ENCODE measurements at regions not wholly inside any gene's neighbourhood (a gene's known extent, or its start where the extent isn't known, plus 50 kb on each side); places are given as distances from the start of the nearest gene placed in this dataset.

DNA sequence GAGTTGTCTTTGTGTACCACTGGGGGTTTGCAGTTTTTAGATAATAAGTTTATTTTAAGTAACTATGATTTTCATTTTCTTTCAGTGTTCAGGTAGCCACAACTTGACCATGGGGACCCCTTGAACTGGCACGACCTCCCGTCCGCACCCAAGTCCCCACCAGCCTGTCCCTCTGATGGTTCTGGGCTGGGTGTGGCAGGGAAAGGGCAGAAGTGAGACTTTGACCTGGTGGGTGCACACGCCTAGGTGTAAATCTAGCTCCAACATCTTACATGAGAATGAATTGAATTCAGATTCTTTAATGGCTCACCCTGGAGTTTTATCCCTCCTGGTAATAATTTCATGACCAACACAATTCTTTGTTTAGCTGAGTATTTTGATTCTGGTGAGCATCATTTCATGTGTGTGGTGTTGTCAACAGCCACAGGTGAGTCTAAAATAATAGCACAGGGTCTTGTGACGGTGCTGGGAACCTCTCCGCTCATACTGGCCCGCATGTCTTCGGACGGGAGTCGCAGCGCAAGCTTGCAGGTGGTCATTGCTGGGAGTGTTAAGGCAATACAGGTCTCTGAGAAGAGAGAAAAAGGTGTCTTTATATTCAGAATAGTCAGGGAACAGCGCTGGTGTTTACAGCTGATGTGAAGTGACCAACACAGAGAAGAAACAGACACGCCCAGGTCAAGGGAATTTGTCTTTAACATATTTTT is 50.8 kb upstream of the POFUT2 start:
- Histone ChIP-seq H3K4me3 (no peak overlapping the region), H3K27ac (no peak overlapping the region), H3K9me3 (replicated peaks) (no peaks in the 10 kb centered on the region), H3K4me1 (replicated peaks) (peaks cover 22% of the 10 kb centered on the region), H3K27me3 (replicated peaks) (no peaks in the 10 kb centered on the region), H3K36me3 (no peaks in the 10 kb centered on the region)
- no peak for DNase-seq (ENCODE audit: low read depth in 1 of 2, low spot score in 2 of 2)

DNA sequence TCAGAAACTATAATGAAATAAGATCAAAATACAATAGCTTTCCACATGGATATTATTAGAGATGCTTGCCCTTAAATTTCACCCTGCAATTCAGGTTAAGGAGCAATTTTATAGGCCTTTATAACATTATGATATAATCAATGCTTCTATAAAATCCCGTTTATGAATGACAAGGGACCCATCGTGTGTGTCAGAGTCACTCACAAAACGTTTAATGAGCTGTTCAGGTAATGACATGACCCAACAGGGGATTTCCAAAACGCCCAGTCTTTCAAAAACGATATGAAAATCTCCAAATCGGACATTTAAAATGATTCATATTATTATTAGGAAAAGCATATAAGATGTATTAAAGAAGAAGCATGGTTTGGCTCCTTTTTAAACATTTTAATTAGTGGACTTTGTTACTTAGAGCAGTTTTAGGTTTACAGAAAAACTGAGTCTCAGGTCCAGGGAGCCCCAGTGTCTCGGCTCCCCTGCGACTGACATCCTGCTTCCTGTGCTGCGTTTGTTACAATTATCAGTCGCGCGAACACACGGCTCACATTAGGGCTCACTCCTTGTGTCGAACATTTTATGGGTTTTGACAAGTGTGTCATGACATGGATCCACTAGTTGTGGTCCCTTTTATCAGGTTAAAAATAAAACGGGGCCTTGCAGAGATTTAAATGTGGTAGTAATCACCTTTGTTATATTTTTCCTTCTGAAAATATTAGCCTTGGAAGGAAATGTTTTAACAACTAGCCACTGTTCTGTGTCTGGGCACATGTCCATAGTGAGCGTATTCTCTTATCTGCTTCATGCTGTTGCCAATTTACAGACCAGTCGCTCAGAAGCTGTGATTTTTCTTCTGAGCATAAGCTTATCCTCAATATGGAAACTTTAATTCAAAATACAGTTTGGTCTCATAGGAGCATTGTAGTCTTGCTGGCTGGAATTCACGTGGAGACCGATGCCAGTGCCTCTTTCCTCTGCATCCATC is 52.0 kb upstream of the POFUT2 start:
- no peaks in the 10 kb centered on the region for H3K9me3 ChIP-seq (replicated peaks)
- no peak overlapping the region for H3K4me3 ChIP-seq
- H3K4me1 ChIP-seq (replicated peaks): peaks cover 10% of the 10 kb centered on the region
- DNase-seq (ENCODE audit: low read depth in 1 of 2, low spot score in 2 of 2): no peak
- no peaks in the 10 kb centered on the region for H3K36me3 ChIP-seq
- H3K27ac ChIP-seq: no peak overlapping the region
- H3K27me3 ChIP-seq (replicated peaks): no peaks in the 10 kb centered on the region

DNA sequence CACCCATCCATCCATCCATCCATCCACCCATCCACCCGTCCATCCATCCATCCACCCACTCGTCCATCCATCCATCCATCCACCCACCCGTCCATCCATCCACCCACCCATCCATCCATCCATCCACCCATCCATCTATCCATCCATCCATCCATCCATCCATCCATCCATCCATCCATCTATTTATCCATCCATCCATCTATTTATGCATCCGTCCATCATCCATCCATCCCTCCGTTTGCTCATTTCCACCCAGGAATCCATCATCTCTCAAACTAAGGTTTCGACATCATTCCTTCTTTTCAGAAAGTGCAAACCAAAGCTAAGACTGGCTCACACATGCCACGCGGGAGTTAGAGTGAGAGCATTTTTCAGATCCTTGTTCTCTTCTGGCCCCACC is 52.8 kb upstream of the POFUT2 start:
- no peaks in the 10 kb centered on the region for H3K27me3 ChIP-seq (replicated peaks)
- no peaks in the 10 kb centered on the region for H3K36me3 ChIP-seq
- H3K4me1 ChIP-seq (replicated peaks): peaks cover 9% of the 10 kb centered on the region
- H3K4me3 ChIP-seq: no peak overlapping the region
- no peaks in the 10 kb centered on the region for H3K9me3 ChIP-seq (replicated peaks)
- no peak for DNase-seq (ENCODE audit: low read depth in 1 of 2, low spot score in 2 of 2)
- H3K27ac ChIP-seq: no peak overlapping the region

DNA sequence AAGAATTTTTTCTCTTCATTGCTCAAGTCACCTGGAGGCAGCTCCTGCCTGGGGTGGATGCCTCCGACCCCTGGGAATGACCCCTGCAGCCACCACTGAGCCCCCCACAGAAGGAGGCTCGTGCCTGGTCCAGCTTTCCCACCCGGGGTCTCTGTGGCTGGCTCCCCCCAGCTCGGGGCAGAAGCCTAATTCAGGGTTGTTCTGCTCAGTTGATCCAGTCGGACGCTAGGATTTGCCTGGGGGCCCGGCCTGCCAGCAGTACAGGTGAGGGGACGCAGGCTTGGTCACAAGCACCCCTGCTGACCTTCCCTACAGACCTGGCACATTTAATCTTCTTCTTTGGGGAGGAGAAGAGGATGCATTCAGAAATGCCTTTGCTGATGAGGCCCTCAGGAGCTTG is 53.6 kb upstream of the POFUT2 start:
- no peaks in the 10 kb centered on the region for H3K9me3 ChIP-seq (replicated peaks)
- no peak for DNase-seq (ENCODE audit: low read depth in 1 of 2, low spot score in 2 of 2)
- no peaks in the 10 kb centered on the region for H3K36me3 ChIP-seq
- peaks cover 9% of the 10 kb centered on the region for H3K4me1 ChIP-seq (replicated peaks)
- no peak overlapping the region for H3K27ac ChIP-seq
- H3K27me3 ChIP-seq (replicated peaks): no peaks in the 10 kb centered on the region
- no peak overlapping the region for H3K4me3 ChIP-seq

DNA sequence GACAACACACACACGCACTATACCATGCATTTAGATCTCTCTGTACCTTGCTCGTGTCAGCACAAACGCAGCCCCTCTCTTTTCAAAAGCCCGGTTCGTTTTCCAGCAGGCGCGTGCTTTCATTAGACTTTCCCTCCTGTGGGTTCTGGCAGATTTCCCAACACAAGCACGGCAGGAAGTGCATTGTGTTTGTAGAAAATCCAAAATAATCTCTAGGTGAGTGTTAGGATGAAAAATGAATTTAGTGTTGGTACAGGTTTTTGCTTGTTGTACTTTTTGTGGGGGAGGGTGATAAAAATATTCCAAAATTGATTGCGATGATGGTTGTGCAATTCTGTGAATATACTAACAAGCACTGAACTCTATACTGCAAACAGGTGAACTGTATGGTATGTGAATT is 54.1 kb upstream of the POFUT2 start:
- DNase-seq (ENCODE audit: low read depth in 1 of 2, low spot score in 2 of 2): peak in 1 of 2 experiments; percentile 48
- Histone ChIP-seq H3K9me3 (replicated peaks) (no peaks in the 10 kb centered on the region), H3K27me3 (replicated peaks) (no peaks in the 10 kb centered on the region)

DNA sequence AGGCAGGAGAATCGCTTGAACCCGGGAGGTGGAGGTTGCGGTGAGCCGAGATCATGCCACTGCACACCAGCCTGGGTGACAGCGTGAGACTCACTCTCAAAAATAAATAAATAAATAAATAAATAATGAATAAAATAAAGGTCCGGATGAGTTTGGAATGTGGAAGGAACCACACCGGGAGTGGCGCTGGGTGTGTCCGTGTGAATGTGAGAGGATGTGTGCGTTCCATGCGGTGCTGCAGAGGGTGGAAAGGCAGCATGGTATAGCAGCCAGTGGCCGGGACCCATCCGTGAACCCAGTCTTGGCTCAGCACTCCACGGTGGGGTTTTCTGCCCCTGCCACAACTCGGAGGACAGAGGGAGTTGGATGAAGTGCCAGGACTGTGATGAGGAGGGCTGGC is 56.2 kb upstream of the POFUT2 start:
- no peaks in the 10 kb centered on the region for H3K27me3 ChIP-seq (replicated peaks)
- no peaks in the 10 kb centered on the region for H3K9me3 ChIP-seq (replicated peaks)
- DNase-seq (ENCODE audit: low read depth in 1 of 2, low spot score in 2 of 2): no peak
- H3K27ac ChIP-seq: no peak overlapping the region
- no peaks in the 10 kb centered on the region for H3K36me3 ChIP-seq
- H3K4me3 ChIP-seq: no peak overlapping the region
- H3K4me1 ChIP-seq (replicated peaks): peaks cover 13% of the 10 kb centered on the region

More for the DNA sequence above, 54.1 kb upstream of the POFUT2 start:
- H3K36me3 ChIP-seq: no peaks in the 10 kb centered on the region
- peaks cover 9% of the 10 kb centered on the region for H3K4me1 ChIP-seq (replicated peaks)
- no peak overlapping the region for H3K27ac ChIP-seq
- H3K4me3 ChIP-seq: no peak overlapping the region

DNA sequence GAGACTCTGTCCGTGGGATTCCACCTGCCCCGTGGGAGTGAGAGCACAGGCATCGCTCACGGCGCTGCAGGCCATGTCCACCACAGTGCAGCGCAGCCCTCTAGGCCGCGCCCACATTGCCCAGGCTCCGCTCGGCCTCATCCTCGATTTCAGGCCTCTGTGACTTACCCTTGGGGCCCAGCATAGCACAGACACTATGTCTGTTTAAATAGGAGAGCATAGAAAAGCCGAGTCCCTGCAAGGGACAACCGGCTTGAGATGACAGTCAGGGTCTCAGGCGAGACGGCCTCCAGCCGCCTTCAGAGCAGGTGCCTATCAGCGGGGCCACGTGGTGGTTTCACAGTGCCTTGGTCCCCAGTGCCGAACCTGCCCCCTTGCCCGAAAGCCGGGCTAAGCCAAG is 56.9 kb upstream of the POFUT2 start:
- H3K9me3 ChIP-seq (replicated peaks): no peaks in the 10 kb centered on the region
- no peak overlapping the region for H3K4me3 ChIP-seq
- no peaks in the 10 kb centered on the region for H3K36me3 ChIP-seq
- H3K27ac ChIP-seq: no peak overlapping the region
- peaks cover 17% of the 10 kb centered on the region for H3K4me1 ChIP-seq (replicated peaks)
- DNase-seq (ENCODE audit: low read depth in 1 of 2, low spot score in 2 of 2): no peak
- H3K27me3 ChIP-seq (replicated peaks): no peaks in the 10 kb centered on the region

DNA sequence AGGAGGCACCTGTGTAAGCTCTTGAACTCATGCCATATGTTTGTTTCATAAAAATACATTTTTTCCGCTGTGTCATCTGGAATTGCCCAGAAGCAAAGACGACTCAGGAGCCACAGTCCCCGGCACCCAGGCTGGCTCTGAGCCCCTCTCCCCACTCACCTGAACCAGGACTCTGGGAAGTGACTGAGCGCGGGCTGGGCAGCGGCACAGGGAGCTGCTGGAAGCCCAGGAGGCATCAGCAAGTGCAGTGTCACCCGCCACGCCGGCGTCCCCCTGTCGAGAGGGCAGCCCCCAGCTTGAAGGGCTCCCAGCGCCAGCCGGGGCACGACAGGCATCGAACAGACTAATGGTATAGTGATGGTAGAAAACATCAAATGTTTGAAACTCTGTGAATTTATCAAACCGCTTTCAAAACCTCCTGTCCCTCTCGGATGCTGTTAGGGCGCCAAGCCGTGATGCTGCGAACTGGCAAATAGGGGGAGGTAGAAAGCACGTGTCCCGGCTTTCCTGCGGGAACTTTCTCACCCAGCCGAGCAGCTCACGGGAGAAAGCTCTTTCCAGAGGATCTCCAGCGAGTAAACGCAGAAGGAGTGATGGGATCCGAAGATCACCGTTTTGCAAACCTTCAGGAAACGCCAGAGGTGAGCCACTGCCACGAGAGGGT is 57.8 kb upstream of the COL18A1 start:
- peaks cover 17% of the 10 kb centered on the region for H3K4me1 ChIP-seq (replicated peaks)
- no peak overlapping the region for H3K4me3 ChIP-seq
- H3K9me3 ChIP-seq (replicated peaks): no peaks in the 10 kb centered on the region
- no peaks in the 10 kb centered on the region for H3K27me3 ChIP-seq (replicated peaks)
- no peak overlapping the region for H3K27ac ChIP-seq
- DNase-seq (ENCODE audit: low read depth in 1 of 2, low spot score in 2 of 2): no peak
- no peaks in the 10 kb centered on the region for H3K36me3 ChIP-seq

DNA sequence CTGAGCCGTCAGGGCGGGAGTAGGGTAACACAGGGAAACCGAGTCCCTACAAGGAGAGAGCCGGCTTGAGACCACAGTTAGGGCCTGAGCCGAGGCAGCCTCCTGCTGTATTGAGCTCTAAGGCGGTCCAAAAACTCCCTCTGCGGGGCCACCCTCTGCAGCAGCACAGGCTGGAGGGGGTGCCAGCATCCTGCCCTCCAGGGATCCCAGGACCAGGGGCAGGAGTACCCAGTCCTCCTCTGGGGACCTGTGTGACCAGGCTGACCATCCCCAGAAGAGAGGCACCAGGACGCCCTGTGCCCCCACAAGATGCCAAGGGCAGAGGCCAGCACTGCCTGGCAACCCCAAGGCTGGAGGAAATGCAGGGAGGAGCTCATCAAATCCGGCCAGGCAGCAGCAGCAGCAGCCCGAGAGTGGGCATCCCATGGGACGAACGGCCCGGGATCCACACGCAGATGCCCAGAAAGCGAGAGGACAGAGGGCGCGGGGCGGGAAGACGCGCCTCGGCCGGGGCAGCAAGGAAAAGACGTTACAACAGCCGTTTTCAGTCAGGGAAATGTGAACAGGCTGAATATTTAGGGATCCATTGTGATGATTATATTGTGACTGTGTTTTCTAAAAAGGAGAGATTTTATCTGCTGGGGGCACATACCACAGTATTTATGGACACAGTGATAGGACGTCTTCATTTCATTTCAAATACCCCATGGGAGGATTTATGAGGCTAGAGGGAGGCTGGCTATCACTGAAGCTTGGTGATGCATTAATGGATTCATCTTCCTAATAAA is 57.1 kb upstream of the COL18A1 start:
- no peaks in the 10 kb centered on the region for H3K27me3 ChIP-seq (replicated peaks)
- no peak for DNase-seq (ENCODE audit: low read depth in 1 of 2, low spot score in 2 of 2)
- H3K36me3 ChIP-seq: no peaks in the 10 kb centered on the region
- H3K9me3 ChIP-seq (replicated peaks): no peaks in the 10 kb centered on the region
- no peak overlapping the region for H3K27ac ChIP-seq
- no peak overlapping the region for H3K4me3 ChIP-seq
- H3K4me1 ChIP-seq (replicated peaks): peaks cover 17% of the 10 kb centered on the region

DNA sequence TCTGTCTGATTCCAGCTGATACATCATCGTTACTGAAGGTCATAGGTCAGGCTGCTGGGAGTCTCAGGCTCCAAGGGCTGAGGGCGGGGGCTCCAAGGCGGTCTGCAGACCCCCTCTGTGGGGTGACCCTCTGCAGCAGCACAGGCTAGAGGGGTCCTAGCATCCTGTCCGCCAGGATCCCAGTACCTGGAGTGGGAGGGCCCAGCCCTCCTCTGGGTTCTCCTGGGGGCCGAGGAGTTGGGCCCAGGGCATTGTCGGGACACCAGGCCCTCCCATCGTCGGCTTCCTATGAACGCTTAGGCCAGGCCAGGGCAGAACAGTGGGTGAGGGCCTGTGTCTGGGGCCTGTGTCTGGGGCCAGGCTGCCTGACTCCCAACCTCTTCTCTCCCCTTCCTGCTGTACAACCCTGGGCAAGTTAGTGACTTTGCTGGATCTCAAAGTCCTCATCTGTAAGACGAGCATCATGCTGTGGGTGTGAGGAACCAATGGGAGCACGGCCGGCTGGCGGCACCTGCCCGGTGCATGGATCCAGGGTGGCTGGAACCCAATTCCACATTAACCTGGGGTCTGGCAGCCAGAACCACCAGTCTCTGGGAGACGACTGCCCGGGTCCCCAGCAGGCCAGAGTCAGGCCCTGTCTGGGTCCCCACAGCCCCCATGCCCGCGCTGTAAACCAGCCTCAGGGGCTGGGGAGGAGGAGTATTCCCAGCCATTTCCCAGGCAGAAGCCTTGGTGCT is 56.2 kb upstream of the COL18A1 start:
- H3K27me3 ChIP-seq (replicated peaks): no peaks in the 10 kb centered on the region
- no peaks in the 10 kb centered on the region for H3K9me3 ChIP-seq (replicated peaks)
- no peak overlapping the region for H3K4me3 ChIP-seq
- no peaks in the 10 kb centered on the region for H3K36me3 ChIP-seq
- H3K4me1 ChIP-seq (replicated peaks): peaks cover 17% of the 10 kb centered on the region
- DNase-seq (ENCODE audit: low read depth in 1 of 2, low spot score in 2 of 2): no peak
- no peak overlapping the region for H3K27ac ChIP-seq

DNA sequence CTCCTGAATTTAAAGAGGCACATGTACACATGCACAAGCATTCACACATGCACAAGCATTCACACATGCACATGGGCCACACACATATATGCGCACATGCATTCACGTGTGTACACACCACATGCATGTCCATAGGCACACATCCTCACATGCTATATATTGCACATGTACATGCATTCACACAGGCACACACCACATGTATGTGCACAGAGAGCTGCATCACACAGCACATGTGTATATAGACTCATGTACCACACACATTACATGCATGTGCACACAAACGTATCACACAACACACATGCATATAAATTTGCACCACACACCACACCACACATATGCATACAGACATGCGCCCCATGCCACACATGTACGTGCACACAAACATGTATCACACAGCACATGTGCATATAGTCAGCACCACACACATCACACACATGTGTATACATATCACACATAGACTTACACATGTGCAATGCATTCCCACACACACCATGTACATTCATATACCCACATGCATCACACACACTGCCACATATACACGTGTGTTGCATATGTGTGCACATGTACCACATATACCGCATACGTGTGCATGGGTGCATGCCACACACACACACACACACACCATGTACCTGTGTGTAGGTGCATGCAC is 54.6 kb upstream of the COL18A1 start:
- H3K27me3 ChIP-seq (replicated peaks): no peaks in the 10 kb centered on the region; the same call in 1 of the 2 replicates
- no peak overlapping the region for H3K27ac ChIP-seq
- H3K4me3 ChIP-seq: no peak overlapping the region
- H3K9me3 ChIP-seq (replicated peaks): no peaks in the 10 kb centered on the region
- DNase-seq (ENCODE audit: low read depth in 1 of 2, low spot score in 2 of 2): no peak
- no peaks in the 10 kb centered on the region for H3K36me3 ChIP-seq
- peaks cover 17% of the 10 kb centered on the region for H3K4me1 ChIP-seq (replicated peaks)

DNA sequence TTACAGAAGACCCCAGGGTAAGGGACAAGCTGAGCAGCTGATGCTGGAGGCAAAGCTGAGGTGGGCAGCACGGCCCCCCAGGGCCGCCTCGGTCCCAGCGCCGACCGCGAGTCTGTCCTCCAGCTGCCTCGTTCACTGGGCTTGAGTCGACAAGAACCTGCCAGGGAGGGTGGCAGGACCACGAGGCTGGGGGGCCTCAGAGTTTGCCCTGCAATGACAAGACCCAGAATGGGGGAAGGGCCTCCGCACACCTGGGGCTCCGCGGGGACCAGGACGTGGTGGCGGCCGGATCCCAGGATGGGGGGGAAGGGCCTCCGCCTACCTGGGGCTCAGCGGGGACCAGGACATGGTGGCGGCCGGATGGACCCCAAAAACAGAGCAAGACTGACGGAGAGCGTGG is 53.9 kb upstream of the COL18A1 start:
- no peaks in the 10 kb centered on the region for H3K9me3 ChIP-seq (replicated peaks)
- peaks cover 17% of the 10 kb centered on the region for H3K4me1 ChIP-seq (replicated peaks)
- no peak for DNase-seq (ENCODE audit: low read depth in 1 of 2, low spot score in 2 of 2)
- H3K27ac ChIP-seq: no peak overlapping the region
- H3K4me3 ChIP-seq: no peak overlapping the region
- H3K27me3 ChIP-seq (replicated peaks): no peaks in the 10 kb centered on the region; the same call in 1 of the 2 replicates
- no peaks in the 10 kb centered on the region for H3K36me3 ChIP-seq
